H1 (cell line): ENCODE measurements at regions not wholly inside any gene's neighbourhood (a gene's known extent, or its start where the extent isn't known, plus 50 kb on each side); places are given as distances from the start of the nearest gene placed in this dataset.

Source experiments
- CTCF ChIA-PET: fragments of 300-600 bp; sonication (Branson Sonifier 250); formaldehyde crosslinking; loops from one replicate; lab custom pipeline; 2021; ENCODE audit not compliant: partially characterized antibody; lab: Charles Lee
- POLR2A ChIA-PET: fragments of 300-600 bp; sonication (Branson Sonifier 250); formaldehyde crosslinking; loops from one replicate; lab custom pipeline; 2021; ENCODE audit warnings: inconsistent platforms; ENCODE audit not compliant: partially characterized antibody; lab: Charles Lee
- DNase-seq, 2 experiments: peaks; one replicate each; pipeline versions ENCODE4 v3.0.0 to v3.0.0-alpha.2; 2010 to 2022; ENCODE audit warnings: low spot score in 2 of 2, low read depth in 1 of 2, mixed read lengths in 1 of 2
- FAIRE-seq: peaks from 2 replicates; lab custom pipeline; 2011; peaks lifted over from hg19 to GRCh38; lab: Jason Lieb, UNC
- H2AFZ ChIP-seq: 2 replicates; pipeline ENCODE4 v1.8.1; 2012; ENCODE audit warnings: low read length, inconsistent platforms
- H2AK5ac ChIP-seq: 2 replicates; pipeline ENCODE4 v1.6.1; 2013; ENCODE audit warnings: low read depth, low read length
- H2BK120ac ChIP-seq: replicated peaks from 2 replicates; pipeline ENCODE3; 2013; ENCODE audit warnings: low read depth, low read length, inconsistent platforms
- H2BK12ac ChIP-seq: 2 replicates; pipeline ENCODE4 v1.6.1; 2013; ENCODE audit warnings: low read depth, low read length
- H2BK15ac ChIP-seq: 2 replicates; pipeline ENCODE4 v1.6.1; 2013; ENCODE audit warnings: low read length
- H2BK20ac ChIP-seq: 2 replicates; pipeline ENCODE4 v1.6.1; 2013; ENCODE audit warnings: low read length
- H2BK5ac ChIP-seq: 2 replicates; pipeline ENCODE4 v1.6.1; 2013; ENCODE audit warnings: low read depth, low read length
- H3K14ac ChIP-seq: 2 replicates; pipeline ENCODE4 v1.6.1; 2013; ENCODE audit warnings: inconsistent platforms; ENCODE audit not compliant: insufficient read length
- H3K18ac ChIP-seq: 2 replicates; pipeline ENCODE4 v1.6.1; 2013; ENCODE audit warnings: low read length; ENCODE audit errors: extremely low read depth
- H3K23ac ChIP-seq: 2 replicates; pipeline ENCODE4 v1.6.1; 2013; ENCODE audit warnings: inconsistent platforms; ENCODE audit not compliant: insufficient read length
- H3K23me2 ChIP-seq: 2 replicates; pipeline ENCODE4 v1.6.1; 2013; ENCODE audit warnings: low read depth, low read length
- H3K27ac ChIP-seq: 2 replicates; pipeline ENCODE4 v1.6.1; 2011; ENCODE audit warnings: low read depth, low read length, inconsistent platforms
- H3K27me3 ChIP-seq, 4 experiments: replicated peaks in 1 of 4; 1 replicate in 1 of 4; 2 replicates in 3 of 4; pipeline versions ENCODE4 v1.6.1 to v1.8.1; 2011 to 2013; ENCODE audit warnings: low read length in 3 of 4, mild to moderate bottlenecking in 3 of 4, inconsistent platforms in 2 of 4, mixed read lengths in 2 of 4, moderate library complexity in 1 of 4; ENCODE audit not compliant: control insufficient read depth in 3 of 4, insufficient read depth in 3 of 4; ENCODE audit errors: extremely low read depth in 1 of 4
- H3K36me3 ChIP-seq, 4 experiments: 2 replicates each; pipeline versions ENCODE4 v1.6.1 to v1.8.1; 2011 to 2013; ENCODE audit warnings: mild to moderate bottlenecking in 4 of 4, low read length in 3 of 4, moderate library complexity in 2 of 4, control low read depth in 1 of 4, inconsistent platforms in 1 of 4; ENCODE audit not compliant: insufficient read depth in 4 of 4, control insufficient read depth in 2 of 4
- H3K4ac ChIP-seq: replicated peaks from 2 replicates; pipeline ENCODE3; 2013; ENCODE audit warnings: low read length, low read depth, mixed read lengths, inconsistent platforms; ENCODE audit not compliant: insufficient read length
- H3K4me1 ChIP-seq, 4 experiments: replicated peaks in 1 of 4; 1 replicate in 1 of 4; 2 replicates in 3 of 4; pipeline versions ENCODE4 v1.6.1 to v1.8.1; 2011 to 2013; ENCODE audit warnings: low read length in 3 of 4, inconsistent platforms in 2 of 4, mixed read lengths in 1 of 4; ENCODE audit not compliant: insufficient read depth in 4 of 4, control insufficient read depth in 3 of 4
- H3K4me2 ChIP-seq, 2 experiments: 2 replicates each; pipeline versions ENCODE4 v1.6.1 to v1.8.1; 2011 to 2013; ENCODE audit warnings: low read depth in 2 of 2, low read length in 2 of 2, control low read depth in 1 of 2, inconsistent platforms in 1 of 2, mild to moderate bottlenecking in 1 of 2; ENCODE audit not compliant: insufficient read depth in 1 of 2
- H3K4me3 ChIP-seq, 4 experiments: fragments of 200-600, 300-600 bp in 1 of 4; sonication (generic), shearing (Covaris generic), sonication (Bioruptor Twin) in 1 of 4; 2 replicates each; pipeline versions ENCODE4 v1.5.1 to v1.8.1; 2011 to 2016; ENCODE audit warnings: low read length in 4 of 4, low read depth in 3 of 4, control low read depth in 2 of 4, inconsistent platforms in 2 of 4, mild to moderate bottlenecking in 2 of 4, mixed read lengths in 1 of 4, moderate library complexity in 1 of 4; ENCODE audit not compliant: insufficient read depth in 2 of 4; ENCODE audit errors: extremely low read depth in 1 of 4
- H3K56ac ChIP-seq: replicated peaks from 2 replicates; pipeline ENCODE3; 2013; ENCODE audit warnings: low read depth, mild to moderate bottlenecking, mixed read lengths, low read length, inconsistent platforms; ENCODE audit not compliant: insufficient read length
- H3K79me1 ChIP-seq: 2 replicates; pipeline ENCODE4 v1.6.1; 2013; ENCODE audit warnings: low read depth, low read length, control low read depth
- H3K79me2 ChIP-seq, 2 experiments: 2 replicates each; pipeline versions ENCODE4 v1.6.1 to v1.8.1; 2012 to 2013; ENCODE audit warnings: low read length in 2 of 2, mild to moderate bottlenecking in 2 of 2, inconsistent platforms in 1 of 2; ENCODE audit not compliant: insufficient read depth in 2 of 2, control insufficient read depth in 1 of 2
- H3K9ac ChIP-seq, 4 experiments: replicated peaks in 1 of 4; 1 replicate in 1 of 4; 2 replicates in 3 of 4; pipeline versions ENCODE4 v1.6.1 to v1.8.1; 2011 to 2013; ENCODE audit warnings: low read depth in 3 of 4, low read length in 3 of 4, control low read depth in 2 of 4, mild to moderate bottlenecking in 2 of 4, moderate library complexity in 2 of 4, inconsistent platforms in 1 of 4; ENCODE audit errors: extremely low read depth in 1 of 4
- H3K9me3 ChIP-seq, 2 experiments: 2 replicates each; pipeline versions ENCODE4 v1.6.1 to v1.8.1; 2012 to 2013; ENCODE audit warnings: mild to moderate bottlenecking in 2 of 2, moderate library complexity in 2 of 2, control low read depth in 1 of 2, inconsistent platforms in 1 of 2, low read depth in 1 of 2, low read length in 1 of 2, mixed read lengths in 1 of 2; ENCODE audit not compliant: insufficient read depth in 2 of 2
- H4K20me1 ChIP-seq, 2 experiments: replicated peaks in 1 of 2; 2 replicates each; pipeline versions ENCODE3 to v1.8.1; 2011 to 2013; ENCODE audit warnings: inconsistent platforms in 2 of 2, low read length in 2 of 2, mild to moderate bottlenecking in 1 of 2; ENCODE audit not compliant: insufficient read depth in 2 of 2, control insufficient read depth in 1 of 2
- H4K5ac ChIP-seq: 2 replicates; pipeline ENCODE4 v1.6.1; 2013; ENCODE audit warnings: low read length, low read depth, mixed read lengths, inconsistent platforms; ENCODE audit not compliant: insufficient read length
- H4K8ac ChIP-seq: 2 replicates; pipeline ENCODE4 v1.8.0; 2013; ENCODE audit warnings: mild to moderate bottlenecking, moderate library complexity, low read length, inconsistent platforms; ENCODE audit not compliant: insufficient read depth; ENCODE audit errors: extremely low read depth
- H4K91ac ChIP-seq: replicated peaks from 2 replicates; pipeline ENCODE3; 2013; ENCODE audit warnings: low read length, mixed read lengths, inconsistent platforms; ENCODE audit not compliant: insufficient read length
- CBX8 ChIP-seq: fragments of 300-800, 300-1000 bp; sonication (generic); IDR thresholded peaks from 2 replicates; pipeline ENCODE4 v1.7.1; 2016; ENCODE audit warnings: low read depth, low read length, borderline replicate concordance
- CEBPB ChIP-seq: IDR thresholded peaks from 2 replicates; pipeline ENCODE4 v1.6.1; 2012; ENCODE audit warnings: low read depth, low read length
- KDM4A ChIP-seq: IDR thresholded peaks from one replicate; pipeline ENCODE4 v1.7.1; 2012; ENCODE audit warnings: low read depth, mild to moderate bottlenecking, moderate library complexity, low read length, inconsistent platforms; ENCODE audit not compliant: severe bottlenecking
- NANOG ChIP-seq: IDR thresholded peaks from 2 replicates; pipeline ENCODE4 v1.6.1; 2011; ENCODE audit warnings: low read length, low read depth, mild to moderate bottlenecking, inconsistent platforms; ENCODE audit not compliant: insufficient read depth, poor library complexity, severe bottlenecking
- POLR2AphosphoS5 ChIP-seq: IDR thresholded peaks from 2 replicates; pipeline ENCODE4 v1.6.1; 2011; ENCODE audit warnings: low read depth, low read length
- TBP ChIP-seq: IDR thresholded peaks from 2 replicates; pipeline ENCODE4 v1.6.1; 2011; ENCODE audit warnings: low read depth, low read length, improper control_type of control experiment
- WGBS, 2 experiments: shearing (Covaris generic) in 1 of 2; methylation state at CpG; one replicate each; pipeline versions ENCODE4 v1.1.6 to v1.1.7; 2013 to 2015; ENCODE audit warnings: low lambda C conversion rate in 2 of 2, mixed read lengths in 2 of 2, inconsistent platforms in 1 of 2, low coverage in 1 of 2, missing lambda C conversion rate in 1 of 2; ENCODE audit not compliant: insufficient replicate concordance in 2 of 2, insufficient coverage in 1 of 2, insufficient read length in 1 of 2; ENCODE audit errors: extremely low coverage in 1 of 2, missing lambda C conversion rate in 1 of 2; 5-methylcytosine and 5-hydroxymethylcytosine counted together
- TF ChIP-seq, protein P1 (sequence below): IDR thresholded peaks from 2 replicates; pipeline ENCODE4 v1.6.1; 2012; ENCODE audit warnings: inconsistent platforms

DNA sequence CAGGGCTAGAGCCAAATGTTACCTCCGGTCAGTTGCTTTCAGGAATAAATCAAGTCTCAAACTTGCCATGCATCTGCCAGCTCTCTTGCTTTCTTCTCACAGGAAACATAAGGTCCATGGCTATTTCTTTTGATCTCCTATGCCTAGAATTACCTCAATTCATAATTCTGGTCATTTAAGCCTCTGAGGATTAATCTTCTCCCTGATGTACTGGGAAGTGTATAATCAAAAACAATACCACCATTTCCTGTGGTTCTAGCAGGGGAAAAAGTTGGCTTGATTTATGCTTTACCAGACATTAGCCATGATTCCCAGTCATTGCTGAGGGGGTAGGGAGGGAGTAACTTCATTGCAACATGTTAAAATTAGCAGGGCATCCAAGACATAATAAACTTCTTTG lies 268.7 kb upstream of the EMCN start:
- Histone ChIP-seq H3K56ac (no peak overlapping the region), H2AFZ (no peak overlapping the region), H2BK15ac (no peak overlapping the region), H2BK12ac (no peak overlapping the region), H3K79me2 (no peaks in the 10 kb centered on the region), H4K5ac (no peak overlapping the region), H3K27ac (no peak overlapping the region), H3K9ac (peak overlapping the region in 1 of 4 experiments; percentile 49; a peak in 1 of 7 replicates), H3K9me3 (no peaks in the 10 kb centered on the region), H3K4me1 (peaks cover 0 to 7% (median 5%) of the 10 kb centered on the region in 4 experiments; a peak in 2 of 7 replicates), H3K4ac (no peak overlapping the region), H4K91ac (no peak overlapping the region), H3K23ac (no peak overlapping the region), H3K23me2 (no peaks in the 10 kb centered on the region), H4K8ac (no peak overlapping the region), H2BK5ac (no peak overlapping the region), H2AK5ac (no peak overlapping the region), H4K20me1 (no peaks in the 10 kb centered on the region), H3K4me3 (no peak overlapping the region), H2BK20ac (no peak overlapping the region), H3K36me3 (no peaks in the 10 kb centered on the region), H3K79me1 (no peaks in the 10 kb centered on the region), H3K18ac (no peak overlapping the region), H3K4me2 (no peak overlapping the region), H3K27me3 (no peaks in the 10 kb centered on the region), H2BK120ac (no peak overlapping the region), H3K14ac (no peak overlapping the region)
- TF ChIP-seq TBP, result no peak
- TF ChIP-seq, protein P1, sequence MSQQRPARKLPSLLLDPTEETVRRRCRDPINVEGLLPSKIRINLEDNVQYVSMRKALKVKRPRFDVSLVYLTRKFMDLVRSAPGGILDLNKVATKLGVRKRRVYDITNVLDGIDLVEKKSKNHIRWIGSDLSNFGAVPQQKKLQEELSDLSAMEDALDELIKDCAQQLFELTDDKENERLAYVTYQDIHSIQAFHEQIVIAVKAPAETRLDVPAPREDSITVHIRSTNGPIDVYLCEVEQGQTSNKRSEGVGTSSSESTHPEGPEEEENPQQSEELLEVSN, result no peak
- no peak for TF ChIP-seq KDM4A
- no peak for TF ChIP-seq NANOG
- TF ChIP-seq CEBPB, result no peak
- TF ChIP-seq CBX8, result no peak
- no peak for TF ChIP-seq POLR2AphosphoS5
- DNase-seq, result no peak
- no peak for FAIRE-seq
- WGBS, 2 experiments, result 100% methylated on average over 1 of the region's 1 CpG; no CpG with 5 or more reads in 1 of the 2 experiments
- POLR2A ChIA-PET, result no interaction called here
- CTCF ChIA-PET, result no interaction called here
